ENCODE measurements at regions not wholly inside any gene's neighbourhood (a gene's known extent, or its start where the extent isn't known, plus 50 kb on each side); places are given as distances from the start of the nearest gene placed in this dataset.

GRCh38 chr6:125639466-125640020 is 109.9 kb upstream of the HEY2 start:
- H2BK20ac ChIP-seq (ENCODE audit: low read length), result no peak overlapping the region
- H3K4me2 ChIP-seq (ENCODE audit: insufficient read depth in 1 of 2, low read depth in 2 of 2, low read length in 2 of 2), result no peak overlapping the region
- no peak overlapping the region for H3K4ac ChIP-seq (replicated peaks; ENCODE audit: insufficient read length, low read depth, low read length)
- no peaks in the 10 kb centered on the region for H3K27me3 ChIP-seq (replicated peaks in 1 of 4; ENCODE audit: control insufficient read depth in 3 of 4, extremely low read depth in 1 of 4, insufficient read depth in 3 of 4, low read length in 3 of 4)
- no peaks in the 10 kb centered on the region; a peak in 1 of 8 replicates for H3K36me3 ChIP-seq (ENCODE audit: control insufficient read depth in 2 of 4, insufficient read depth in 4 of 4, low read length in 3 of 4)
- 94% methylated on average over 3 of the region's 3 CpGs; no CpG with 5 or more reads in 1 of the 2 experiments for WGBS, 2 experiments (ENCODE audit: extremely low coverage in 1 of 2, insufficient coverage in 1 of 2, insufficient read length in 1 of 2, insufficient replicate concordance in 2 of 2, low coverage in 1 of 2, low lambda C conversion rate in 2 of 2, missing lambda C conversion rate in 1 of 2)
- no peak overlapping the region for H4K91ac ChIP-seq (replicated peaks; ENCODE audit: insufficient read length, low read length)
- no peak overlapping the region for H2BK120ac ChIP-seq (replicated peaks; ENCODE audit: low read depth, low read length)
- no peak overlapping the region for H2AFZ ChIP-seq (ENCODE audit: low read length)
- no peaks in the 10 kb centered on the region for H3K79me2 ChIP-seq (ENCODE audit: control insufficient read depth in 1 of 2, insufficient read depth in 2 of 2, low read length in 2 of 2)
- no peak overlapping the region for H3K23ac ChIP-seq (ENCODE audit: insufficient read length)
- no peak overlapping the region for H2BK12ac ChIP-seq (ENCODE audit: low read depth, low read length)
- H3K9me3 ChIP-seq (ENCODE audit: insufficient read depth in 2 of 2, low read depth in 1 of 2, low read length in 1 of 2), result peaks cover 0 to 1% of the 10 kb centered on the region in 2 experiments; a peak in 1 of 4 replicates
- H2BK15ac ChIP-seq (ENCODE audit: low read length), result no peak overlapping the region
- no peak overlapping the region for H4K5ac ChIP-seq (ENCODE audit: insufficient read length, low read depth, low read length)
- POLR2A ChIA-PET (ENCODE audit: partially characterized antibody), result interaction anchor here (1.3 kb wide), 1 partner anchor 22 kb away, joined by 3 read pairs; no protein-coding TSS in a partner anchor
- no peak for FAIRE-seq
- H4K8ac ChIP-seq (ENCODE audit: extremely low read depth, insufficient read depth, low read length), result no peak overlapping the region
- H3K14ac ChIP-seq (ENCODE audit: insufficient read length), result no peak overlapping the region
- no peak for DNase-seq (ENCODE audit: low read depth in 1 of 2, low spot score in 2 of 2)
- no peaks in the 10 kb centered on the region for H4K20me1 ChIP-seq (replicated peaks in 1 of 2; ENCODE audit: control insufficient read depth in 1 of 2, insufficient read depth in 2 of 2, low read length in 2 of 2)
- no peak overlapping the region for H3K9ac ChIP-seq (replicated peaks in 1 of 4; ENCODE audit: extremely low read depth in 1 of 4, low read depth in 3 of 4, low read length in 3 of 4)
- H3K56ac ChIP-seq (replicated peaks; ENCODE audit: insufficient read length, low read depth, low read length), result no peak overlapping the region
- CTCF ChIA-PET (ENCODE audit: partially characterized antibody), result interaction anchor here (1.1 to 2.7 kb wide), 6 partner anchors 9 to 326 kb away, joined by 3 to 9 read pairs (median 4); no protein-coding TSS in a partner anchor
- H3K27ac ChIP-seq (ENCODE audit: low read depth, low read length), result no peak overlapping the region
- no peaks in the 10 kb centered on the region for H3K79me1 ChIP-seq (ENCODE audit: low read depth, low read length)
- 0 out of 7 replicates have a peak, but pooled peaks cover 0 to 2% (median 0%) of the 10 kb centered on the region in 4 experiments for H3K4me1 ChIP-seq (replicated peaks in 1 of 4; ENCODE audit: control insufficient read depth in 3 of 4, insufficient read depth in 4 of 4, low read length in 3 of 4)
- no peaks in the 10 kb centered on the region for H3K23me2 ChIP-seq (ENCODE audit: low read depth, low read length)
- H3K4me3 ChIP-seq (ENCODE audit: extremely low read depth in 1 of 4, insufficient read depth in 2 of 4, low read depth in 3 of 4, low read length in 4 of 4), result no peak overlapping the region
- H2AK5ac ChIP-seq (ENCODE audit: low read depth, low read length), result no peak overlapping the region
- no peak overlapping the region for H3K18ac ChIP-seq (ENCODE audit: extremely low read depth, low read length)
- no peak overlapping the region for H2BK5ac ChIP-seq (ENCODE audit: low read depth, low read length)

Measured in H1 (cell line).